Suppressor macrophage (primary cell): ENCODE measurements at regions not wholly inside any gene's neighbourhood (a gene's known extent, or its start where the extent isn't known, plus 50 kb on each side); places are given as distances from the start of the nearest gene placed in this dataset.
"Not testable (repeated sequence)": the region's sequence is repeated elsewhere in the genome, so short reads cannot be mapped to it uniquely, and the experiment has no call there.

Source experiments
- DNase-seq, 4 experiments: peaks; one replicate each; pipeline ENCODE4 v3.0.0-alpha.2; 2020 to 2022

- DNase-seq, result no peak
Observed at GRCh38 chr4:132384709-132385108, 764.4 kb upstream of the PCDH10 start.

- DNase-seq, result no peak
Observed at GRCh38 chr4:132386130-132386529, 763.0 kb upstream of the PCDH10 start.

- DNase-seq, result no peak
Observed at GRCh38 chr4:132387060-132387459, 762.0 kb upstream of the PCDH10 start.

GRCh38 chr4:132395561-132395960 lies 753.5 kb upstream of the PCDH10 start:
- no peak for DNase-seq

- no peak for DNase-seq
Observed at GRCh38 chr4:132396636-132397035, 752.5 kb upstream of the PCDH10 start.

GRCh38 chr4:132417220-132417619 lies 731.9 kb upstream of the PCDH10 start:
- no peak for DNase-seq

- DNase-seq, result no peak
Observed at GRCh38 chr4:132427125-132427524, 722.0 kb upstream of the PCDH10 start.

GRCh38 chr4:132437117-132437516 lies 712.0 kb upstream of the PCDH10 start:
- no peak for DNase-seq

- no peak for DNase-seq
Observed at GRCh38 chr4:132445386-132445785, 703.7 kb upstream of the PCDH10 start.

- not testable (repeated sequence) for DNase-seq
Observed at GRCh38 chr4:132457987-132458386, 691.1 kb upstream of the PCDH10 start.

GRCh38 chr4:132479543-132479942 lies 669.6 kb upstream of the PCDH10 start:
- no peak for DNase-seq

- no peak for DNase-seq
Observed at GRCh38 chr4:132488555-132488954, 660.5 kb upstream of the PCDH10 start.

GRCh38 chr4:132493476-132493875 lies 655.6 kb upstream of the PCDH10 start:
- no peak for DNase-seq

GRCh38 chr4:132495267-132495812 lies 653.8 kb upstream of the PCDH10 start:
- DNase-seq, result not testable (repeated sequence)

- DNase-seq, result no peak
Observed at GRCh38 chr4:132498215-132498614, 650.9 kb upstream of the PCDH10 start.

GRCh38 chr4:132502096-132502552 lies 647.0 kb upstream of the PCDH10 start:
- DNase-seq, result no peak

- no peak for DNase-seq
Observed at GRCh38 chr4:132504438-132504837, 644.7 kb upstream of the PCDH10 start.

- no peak for DNase-seq
Observed at GRCh38 chr4:132506568-132506967, 642.5 kb upstream of the PCDH10 start.

- no peak for DNase-seq
Observed at GRCh38 chr4:132513491-132513890, 635.6 kb upstream of the PCDH10 start.

GRCh38 chr4:132526652-132527051 lies 622.4 kb upstream of the PCDH10 start:
- DNase-seq, result no peak

- no peak for DNase-seq
Observed at GRCh38 chr4:132527817-132528216, 621.3 kb upstream of the PCDH10 start.

GRCh38 chr4:132530861-132531260 lies 618.2 kb upstream of the PCDH10 start:
- DNase-seq, result no peak

GRCh38 chr4:132540268-132540667 lies 608.8 kb upstream of the PCDH10 start:
- DNase-seq, result no peak

GRCh38 chr4:132540797-132541196 lies 608.3 kb upstream of the PCDH10 start:
- DNase-seq, result no peak

- DNase-seq, result no peak
Observed at GRCh38 chr4:132542228-132542627, 606.9 kb upstream of the PCDH10 start.
